ENCODE measurements at regions not wholly inside any gene's neighbourhood (a gene's known extent, or its start where the extent isn't known, plus 50 kb on each side); places are given as distances from the start of the nearest gene placed in this dataset.

GRCh38 chr1:170252851-170253579, 107.3 kb downstream of the NTMT2 start:
- H3K4me3 ChIP-seq (ENCODE audit: insufficient read depth, low read depth, low read length), result no peak overlapping the region
- no peaks in the 10 kb centered on the region for H3K36me3 ChIP-seq (replicated peaks; ENCODE audit: control insufficient read depth, insufficient read depth, low read length)
- DNase-seq, result no peak

GRCh38 chr1:170254371-170254770, 108.6 kb downstream of the NTMT2 start:
- Histone ChIP-seq H3K27me3 (ENCODE audit: control insufficient read depth, insufficient read depth, low read length) (no peaks in the 10 kb centered on the region), H3K4me3 (ENCODE audit: insufficient read depth, low read depth, low read length) (no peak overlapping the region), H3K36me3 (replicated peaks; ENCODE audit: control insufficient read depth, insufficient read depth, low read length) (no peaks in the 10 kb centered on the region)
- DNase-seq, result no peak

More at GRCh38 chr1:170252851-170253579, 107.3 kb downstream of the NTMT2 start:
- H3K27me3 ChIP-seq (ENCODE audit: control insufficient read depth, insufficient read depth, low read length), result no peaks in the 10 kb centered on the region

- Histone ChIP-seq H3K4me3 (ENCODE audit: insufficient read depth, low read depth, low read length) (no peak overlapping the region), H3K36me3 (replicated peaks; ENCODE audit: control insufficient read depth, insufficient read depth, low read length) (no peaks in the 10 kb centered on the region), H3K27me3 (ENCODE audit: control insufficient read depth, insufficient read depth, low read length) (no peaks in the 10 kb centered on the region)
- no peak for DNase-seq
Measured at GRCh38 chr1:170261669-170262068, 115.9 kb downstream of the NTMT2 start.

- DNase-seq, result no peak
- no peaks in the 10 kb centered on the region for H3K36me3 ChIP-seq (replicated peaks; ENCODE audit: control insufficient read depth, insufficient read depth, low read length)
- H3K4me3 ChIP-seq (ENCODE audit: insufficient read depth, low read depth, low read length), result no peak overlapping the region
- H3K27me3 ChIP-seq (ENCODE audit: control insufficient read depth, insufficient read depth, low read length), result no peaks in the 10 kb centered on the region
Measured at GRCh38 chr1:170262276-170262939, 116.6 kb downstream of the NTMT2 start.

- Histone ChIP-seq H3K4me3 (ENCODE audit: insufficient read depth, low read depth, low read length) (no peak overlapping the region), H3K36me3 (replicated peaks; ENCODE audit: control insufficient read depth, insufficient read depth, low read length) (no peaks in the 10 kb centered on the region), H3K27me3 (ENCODE audit: control insufficient read depth, insufficient read depth, low read length) (no peaks in the 10 kb centered on the region)
- no peak for DNase-seq
Measured at GRCh38 chr1:170265234-170265633, 119.5 kb downstream of the NTMT2 start.

GRCh38 chr1:170267317-170267716, 121.6 kb downstream of the NTMT2 start:
- no peaks in the 10 kb centered on the region for H3K27me3 ChIP-seq (ENCODE audit: control insufficient read depth, insufficient read depth, low read length)
- no peaks in the 10 kb centered on the region for H3K36me3 ChIP-seq (replicated peaks; ENCODE audit: control insufficient read depth, insufficient read depth, low read length)
- no peak for DNase-seq
- H3K4me3 ChIP-seq (ENCODE audit: insufficient read depth, low read depth, low read length), result no peak overlapping the region

- Histone ChIP-seq H3K36me3 (replicated peaks; ENCODE audit: control insufficient read depth, insufficient read depth, low read length) (no peaks in the 10 kb centered on the region), H3K27me3 (ENCODE audit: control insufficient read depth, insufficient read depth, low read length) (no peaks in the 10 kb centered on the region; the same call in 1 of the 2 replicates), H3K4me3 (ENCODE audit: insufficient read depth, low read depth, low read length) (no peak overlapping the region)
- no peak for DNase-seq
Measured at GRCh38 chr1:170271430-170272161, 125.8 kb downstream of the NTMT2 start.

DNA sequence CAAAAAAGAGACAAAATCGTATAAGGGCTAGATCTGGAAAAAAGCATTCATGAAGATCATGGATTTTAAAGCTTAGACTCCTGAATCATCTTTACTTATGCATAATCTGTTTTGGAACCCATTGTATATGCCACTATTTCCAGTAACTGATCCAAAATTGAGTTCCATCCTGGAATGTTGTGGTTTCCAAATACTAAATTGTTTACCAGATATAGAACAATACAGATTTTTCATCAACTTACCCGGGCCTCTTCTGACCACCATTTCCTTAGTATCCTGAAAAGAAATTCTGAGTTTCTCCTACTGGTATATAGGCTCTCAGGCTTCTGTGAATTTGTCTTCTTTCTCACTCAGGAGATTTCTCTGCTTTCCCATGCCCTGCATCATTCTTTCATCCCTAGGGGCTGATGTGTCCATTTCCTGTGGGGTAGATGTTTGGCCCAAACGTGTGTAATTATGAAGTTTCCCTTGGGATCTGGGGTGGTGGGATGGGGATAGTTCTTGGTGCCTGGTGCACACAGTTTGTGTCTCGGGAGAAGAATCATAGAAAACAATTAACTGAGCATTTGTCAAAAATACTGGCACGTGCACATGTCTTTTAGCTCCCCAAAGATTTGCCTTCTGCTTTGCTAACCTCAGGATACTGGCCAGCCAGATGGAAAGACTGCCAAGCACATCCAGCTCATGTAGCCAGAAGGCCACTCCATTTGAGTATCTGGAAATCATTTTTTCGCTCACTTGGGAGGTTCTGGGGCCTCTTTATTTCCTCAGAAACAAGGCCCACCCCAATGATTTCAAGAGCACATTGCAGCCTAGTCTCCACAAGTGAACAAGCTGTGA, 127.8 kb downstream of the NTMT2 start:
- DNase-seq, result no peak
- no peaks in the 10 kb centered on the region for H3K36me3 ChIP-seq (replicated peaks; ENCODE audit: control insufficient read depth, insufficient read depth, low read length)
- H3K4me3 ChIP-seq (ENCODE audit: insufficient read depth, low read depth, low read length), result no peak overlapping the region
- H3K27me3 ChIP-seq (ENCODE audit: control insufficient read depth, insufficient read depth, low read length), result no peaks in the 10 kb centered on the region; the same call in 1 of the 2 replicates

- Histone ChIP-seq H3K4me3 (ENCODE audit: insufficient read depth, low read depth, low read length) (no peak overlapping the region), H3K36me3 (replicated peaks; ENCODE audit: control insufficient read depth, insufficient read depth, low read length) (no peaks in the 10 kb centered on the region), H3K27me3 (ENCODE audit: control insufficient read depth, insufficient read depth, low read length) (no peaks in the 10 kb centered on the region; the same call in 1 of the 2 replicates)
- DNase-seq, result no peak
Measured at GRCh38 chr1:170274131-170274501, 128.4 kb downstream of the NTMT2 start.

DNA sequence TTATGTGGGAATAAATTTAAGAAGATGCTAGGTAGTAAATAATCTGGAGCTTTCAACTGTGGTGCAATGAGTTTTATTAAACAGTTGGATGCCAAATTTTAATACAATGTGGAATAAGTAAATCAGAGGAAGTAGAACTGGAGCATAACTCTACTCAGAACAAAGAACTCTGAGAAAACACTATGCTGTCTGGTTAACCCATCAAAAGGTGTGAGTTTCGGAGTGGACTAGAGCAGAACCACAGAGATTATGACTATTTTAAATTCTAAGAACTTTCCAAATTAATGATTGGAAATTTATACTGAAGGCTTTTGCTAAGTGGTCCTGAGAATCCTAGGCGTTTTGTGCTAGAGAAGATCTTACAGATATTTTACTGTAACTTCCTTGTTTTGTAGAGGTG, 132.2 kb downstream of the NTMT2 start:
- Histone ChIP-seq H3K27me3 (ENCODE audit: control insufficient read depth, insufficient read depth, low read length) (no peaks in the 10 kb centered on the region; the same call in 1 of the 2 replicates), H3K4me3 (ENCODE audit: insufficient read depth, low read depth, low read length) (no peak overlapping the region), H3K36me3 (replicated peaks; ENCODE audit: control insufficient read depth, insufficient read depth, low read length) (no peaks in the 10 kb centered on the region)
- no peak for DNase-seq

- H3K4me3 ChIP-seq (ENCODE audit: insufficient read depth, low read depth, low read length), result no peak overlapping the region
- no peak for DNase-seq
- no peaks in the 10 kb centered on the region for H3K36me3 ChIP-seq (replicated peaks; ENCODE audit: control insufficient read depth, insufficient read depth, low read length)
- no peaks in the 10 kb centered on the region for H3K27me3 ChIP-seq (ENCODE audit: control insufficient read depth, insufficient read depth, low read length)
Measured at GRCh38 chr1:170284016-170284415, 138.3 kb downstream of the NTMT2 start.

- Histone ChIP-seq H3K27me3 (ENCODE audit: control insufficient read depth, insufficient read depth, low read length) (no peaks in the 10 kb centered on the region), H3K36me3 (replicated peaks; ENCODE audit: control insufficient read depth, insufficient read depth, low read length) (no peaks in the 10 kb centered on the region), H3K4me3 (ENCODE audit: insufficient read depth, low read depth, low read length) (no peak overlapping the region)
- no peak for DNase-seq
Measured at GRCh38 chr1:170284512-170284911, 138.8 kb downstream of the NTMT2 start.

DNA sequence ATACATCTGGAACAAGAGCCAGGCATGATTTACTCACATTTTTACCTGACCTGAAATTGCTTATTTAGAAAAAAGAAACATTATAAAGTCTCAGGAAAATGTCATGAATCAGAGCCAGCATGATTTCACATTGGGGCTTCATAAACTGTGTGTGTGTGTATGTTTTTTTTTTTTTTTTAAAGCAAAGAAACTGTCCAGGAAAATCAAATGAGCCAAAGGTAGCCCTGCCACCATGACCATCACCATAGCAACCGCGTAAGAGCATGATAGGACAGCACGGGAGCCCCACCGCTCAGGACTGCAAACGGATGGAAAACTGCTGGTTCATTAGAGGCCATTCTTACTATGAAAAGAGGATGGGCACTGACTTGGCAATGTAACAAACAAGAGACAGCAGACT, 139.2 kb downstream of the NTMT2 start:
- H3K36me3 ChIP-seq (replicated peaks; ENCODE audit: control insufficient read depth, insufficient read depth, low read length), result no peaks in the 10 kb centered on the region
- peak; percentile 1 for DNase-seq
- H3K4me3 ChIP-seq (ENCODE audit: insufficient read depth, low read depth, low read length), result no peak overlapping the region
- no peaks in the 10 kb centered on the region for H3K27me3 ChIP-seq (ENCODE audit: control insufficient read depth, insufficient read depth, low read length)

- peak; percentile 1 for DNase-seq
- Histone ChIP-seq H3K4me3 (ENCODE audit: insufficient read depth, low read depth, low read length) (no peak overlapping the region), H3K27me3 (ENCODE audit: control insufficient read depth, insufficient read depth, low read length) (no peaks in the 10 kb centered on the region), H3K36me3 (replicated peaks; ENCODE audit: control insufficient read depth, insufficient read depth, low read length) (no peaks in the 10 kb centered on the region)
Measured at GRCh38 chr1:170288155-170288554, 142.4 kb downstream of the NTMT2 start.

Data from H7 (cell line).